ENCODE measurements at regions not wholly inside any gene's neighbourhood (a gene's known extent, or its start where the extent isn't known, plus 50 kb on each side); places are given as distances from the start of the nearest gene placed in this dataset.

DNA sequence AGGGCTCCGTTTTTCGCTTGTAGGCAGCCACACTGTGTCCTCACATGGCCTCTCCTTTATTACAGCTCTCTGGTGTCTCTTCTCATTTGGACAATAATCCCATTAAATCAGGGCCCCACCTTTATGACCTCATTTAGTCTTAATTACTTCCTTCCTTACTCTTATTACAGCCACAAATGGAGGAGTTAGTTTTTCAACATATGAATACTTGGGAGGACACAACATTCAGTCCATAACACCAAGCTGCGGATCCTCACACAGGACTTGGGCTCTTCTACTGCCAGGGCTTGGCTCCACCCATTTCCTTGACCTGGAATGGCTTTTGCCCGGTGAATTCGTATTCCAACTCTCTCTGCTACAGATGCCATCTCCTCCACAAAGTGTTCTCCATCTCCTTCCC lies 74.3 kb upstream of the SLC7A14 start:
- Histone ChIP-seq H3K27me3 (ENCODE audit: insufficient read depth) (no peaks in the 10 kb centered on the region), H4K20me1 (ENCODE audit: insufficient read depth) (no peaks in the 10 kb centered on the region), H3K9ac (no peak overlapping the region), H3K9me2 (no peaks in the 10 kb centered on the region), H3K27ac (ENCODE audit: low read depth in 2 of 2, low read length in 1 of 2) (no peak overlapping the region), H3K9me3 (no peaks in the 10 kb centered on the region), H3K4me3 (ENCODE audit: low read depth in 2 of 2, low read length in 1 of 2) (no peak overlapping the region), H2AFZ (ENCODE audit: low read depth) (no peak overlapping the region), H3K36me3 (replicated peaks in 1 of 2; ENCODE audit: control insufficient read depth in 1 of 2, insufficient read depth in 2 of 2, low read length in 1 of 2) (no peaks in the 10 kb centered on the region), H3K4me1 (ENCODE audit: control insufficient read depth in 1 of 2, insufficient read depth in 2 of 2, low read depth in 1 of 2, low read length in 1 of 2) (no peaks in the 10 kb centered on the region; a peak in 1 of 4 replicates), H3K79me2 (ENCODE audit: insufficient read depth) (no peaks in the 10 kb centered on the region), H3K4me2 (no peak overlapping the region), H3F3A (replicated peaks; ENCODE audit: insufficient read depth) (no peaks in the 10 kb centered on the region)
- TF ChIP-seq USF2 (IDR thresholded peaks at IDR 0.05; ENCODE audit: borderline replicate concordance, low read depth, low read length) (no peak), FOXJ3 (CRISPR knock-in tag; IDR thresholded peaks at IDR 0.05) (no peak), GATA2 (CRISPR knock-in tag; IDR thresholded peaks at IDR 0.05) (no peak), PBX3 (IDR thresholded peaks at IDR 0.05) (no peak), EP300 (IDR thresholded peaks at IDR 0.05; ENCODE audit: borderline replicate concordance in 1 of 2, low read depth in 1 of 2, low read length in 1 of 2) (no peak), CHD2 (IDR thresholded peaks at IDR 0.05; ENCODE audit: low read length, partially characterized antibody) (no peak), RCOR1 (IDR thresholded peaks at IDR 0.05; ENCODE audit: low read length) (no peak), NFIC (IDR thresholded peaks at IDR 0.05; ENCODE audit: borderline replicate concordance) (no peak), RFX5 (IDR thresholded peaks at IDR 0.05; ENCODE audit: low read length) (no peak), CTCF (IDR thresholded peaks at IDR 0.05) (no peak), REST (IDR thresholded peaks at IDR 0.05; ENCODE audit: low read depth, low read length) (no peak)
- TF ChIP-seq, protein P1, sequence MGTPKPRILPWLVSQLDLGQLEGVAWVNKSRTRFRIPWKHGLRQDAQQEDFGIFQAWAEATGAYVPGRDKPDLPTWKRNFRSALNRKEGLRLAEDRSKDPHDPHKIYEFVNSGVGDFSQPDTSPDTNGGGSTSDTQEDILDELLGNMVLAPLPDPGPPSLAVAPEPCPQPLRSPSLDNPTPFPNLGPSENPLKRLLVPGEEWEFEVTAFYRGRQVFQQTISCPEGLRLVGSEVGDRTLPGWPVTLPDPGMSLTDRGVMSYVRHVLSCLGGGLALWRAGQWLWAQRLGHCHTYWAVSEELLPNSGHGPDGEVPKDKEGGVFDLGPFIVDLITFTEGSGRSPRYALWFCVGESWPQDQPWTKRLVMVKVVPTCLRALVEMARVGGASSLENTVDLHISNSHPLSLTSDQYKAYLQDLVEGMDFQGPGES (IDR thresholded peaks at IDR 0.05; ENCODE audit: low read depth, low read length): no peak
- no peak for DNase-seq
- POLR2A ChIA-PET: no interaction called here
- CTCF ChIA-PET: no interaction called here
- WGBS (ENCODE audit: low lambda C conversion rate): 77% methylated on average over 5 of the region's 5 CpGs

Measured in SK-N-SH (cell line).